HFF-Myc (cell line): ENCODE measurements at regions not wholly inside any gene's neighbourhood (a gene's known extent, or its start where the extent isn't known, plus 50 kb on each side); places are given as distances from the start of the nearest gene placed in this dataset.

Experiments
- DNase-seq: peaks from one replicate; pipeline ENCODE4 v3.0.0-alpha.2; 2011; ENCODE audit warnings: low read depth; ENCODE audit errors: extremely low read depth
- H3K4me3 ChIP-seq: replicated peaks from 2 replicates; pipeline ENCODE4 v1.5.1; 2011; ENCODE audit warnings: low read depth, mild to moderate bottlenecking, control low read depth, low read length
- CTCF ChIP-seq: IDR thresholded peaks from 2 replicates; pipeline ENCODE4 v1.5.1; 2012; ENCODE audit warnings: mild to moderate bottlenecking, low read depth, low read length, control low read depth; ENCODE audit errors: missing control alignments

DNA sequence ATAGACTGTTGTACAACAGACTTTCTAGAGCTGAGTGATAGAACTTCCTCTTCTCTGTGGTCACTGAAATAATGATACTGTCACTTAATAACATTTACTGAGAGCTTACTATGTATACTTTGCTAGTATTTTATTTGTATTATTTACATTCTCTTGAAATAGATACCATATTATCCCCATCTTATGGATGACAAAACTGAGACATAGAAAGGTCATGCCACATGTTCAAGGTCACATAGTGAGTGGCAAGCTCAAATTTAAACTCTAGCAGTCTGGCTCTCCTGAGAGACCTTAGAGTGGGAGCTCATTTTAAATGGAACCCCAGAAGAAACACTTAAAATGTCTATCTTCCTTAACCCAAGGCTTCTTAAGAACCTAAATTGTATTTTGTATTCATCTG, 266.6 kb upstream of the CAMK1G start:
- DNase-seq: no peak
- no peak overlapping the region for H3K4me3 ChIP-seq
- TF ChIP-seq CTCF: no peak

- TF ChIP-seq CTCF: no peak
- no peak overlapping the region for H3K4me3 ChIP-seq
- DNase-seq: no peak
Observed at GRCh38 chr1:209318181-209319056, 265.1 kb upstream of the CAMK1G start.

- TF ChIP-seq CTCF: no peak
- H3K4me3 ChIP-seq: no peak overlapping the region
- no peak for DNase-seq
Observed at GRCh38 chr1:209319057-209319432, 264.5 kb upstream of the CAMK1G start.

- H3K4me3 ChIP-seq: no peak overlapping the region
- no peak for DNase-seq
- TF ChIP-seq CTCF: no peak
Observed at GRCh38 chr1:209319549-209319948, 264.0 kb upstream of the CAMK1G start.

- no peak for TF ChIP-seq CTCF
- DNase-seq: no peak
- no peak overlapping the region for H3K4me3 ChIP-seq
Observed at GRCh38 chr1:209323743-209324142, 259.8 kb upstream of the CAMK1G start.

DNA sequence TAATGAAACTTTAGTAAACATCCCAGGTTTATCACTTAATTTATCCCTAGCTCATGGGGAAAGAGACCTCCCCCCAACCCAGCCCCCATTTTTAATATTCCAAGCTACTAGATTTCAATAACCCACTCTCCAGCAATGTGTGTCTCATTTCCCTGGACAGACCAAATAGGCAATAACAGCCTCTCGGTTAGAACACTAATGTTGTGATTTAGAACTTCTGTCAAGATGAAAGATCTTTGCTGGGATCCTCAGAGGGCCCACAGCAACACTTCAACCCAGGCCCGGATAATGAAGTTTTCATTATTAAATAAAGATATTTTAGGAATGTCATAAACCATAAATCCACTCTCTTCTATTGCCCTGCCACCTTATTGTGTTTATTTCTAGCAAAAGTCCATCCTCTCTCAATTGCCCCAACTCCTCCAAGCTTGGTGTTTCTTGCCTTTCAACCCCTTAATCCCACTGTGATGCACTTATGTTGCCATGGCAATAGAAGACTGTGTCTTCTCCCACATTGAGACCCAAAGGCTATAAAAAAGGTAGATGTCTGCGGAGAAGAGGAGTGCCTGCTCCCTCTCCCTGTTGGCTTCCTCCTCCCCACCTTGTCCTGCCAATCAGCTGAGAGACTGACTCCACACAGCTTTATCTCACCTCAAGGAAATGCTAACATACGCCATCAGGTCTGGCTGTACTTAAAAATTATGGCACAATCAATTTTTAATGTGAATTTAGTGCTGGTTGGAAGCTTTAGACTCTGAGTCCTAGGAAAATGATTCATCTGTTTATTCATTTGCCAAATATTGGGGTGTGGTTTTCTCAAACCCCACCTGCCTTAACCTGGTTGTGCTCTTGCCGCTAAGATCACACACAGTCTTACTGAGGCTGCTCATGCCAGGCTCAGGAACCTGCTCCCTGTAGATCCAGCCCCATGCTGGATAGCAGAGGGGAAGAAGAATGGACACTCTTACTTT, 258.3 kb upstream of the CAMK1G start:
- TF ChIP-seq CTCF: no peak
- no peak for DNase-seq
- no peak overlapping the region for H3K4me3 ChIP-seq
